MCF 10A (cell line): ENCODE measurements at regions not wholly inside any gene's neighbourhood (a gene's known extent, or its start where the extent isn't known, plus 50 kb on each side); places are given as distances from the start of the nearest gene placed in this dataset.
A peak's percentile ranks its signal among the peaks of the same experiment; 100 is the strongest.
"Not testable (repeated sequence)": the region's sequence is repeated elsewhere in the genome, so short reads cannot be mapped to it uniquely, and the experiment has no call there.

Experiments used
- BruUV-seq: library from RNA; stranded (reverse); fragments of 400-500 nt; replicated peaks from 2 replicates; lab custom pipeline; 2021; lab: Mats Ljungman, UMichigan
- CTCF ChIA-PET: fragments of 300-600 bp; sonication (Branson Sonifier 250); formaldehyde crosslinking; extraction: SDS; loops from one replicate; lab custom pipeline; 2021; ENCODE audit warnings: antibody characterized with exemption, inconsistent platforms; lab: Yijun Ruan, JAX
- POLR2A ChIA-PET: fragments of 300-600, 350-650 bp; sonication (Branson Sonifier 250); formaldehyde crosslinking; extraction: SDS; loops from one replicate; lab custom pipeline; 2020; ENCODE audit warnings: antibody characterized with exemption, inconsistent platforms; lab: Yijun Ruan, JAX
- DNase-seq: peaks from one replicate; pipeline ENCODE4 v3.0.0-alpha.2; 2018; ENCODE audit not compliant: unreplicated experiment
- H3K27ac Mint-ChIP-seq: one replicate; pipeline ENCODE4 v1.8.0; 2022; ENCODE audit warnings: mild to moderate bottlenecking, low read depth, mixed read lengths; ENCODE audit not compliant: unreplicated experiment
- H3K27me3 Mint-ChIP-seq: one replicate; pipeline ENCODE4 v1.8.0; 2022; ENCODE audit warnings: mixed read lengths; ENCODE audit not compliant: insufficient read depth, unreplicated experiment
- H3K36me3 Mint-ChIP-seq: one replicate; pipeline ENCODE4 v1.8.0; 2022; ENCODE audit warnings: mild to moderate bottlenecking, moderate library complexity, mixed read lengths; ENCODE audit not compliant: insufficient read depth, unreplicated experiment
- H3K4me1 Mint-ChIP-seq: one replicate; pipeline ENCODE4 v1.8.0; 2022; ENCODE audit warnings: mixed read lengths; ENCODE audit not compliant: insufficient read depth, unreplicated experiment
- H3K4me3 Mint-ChIP-seq: one replicate; pipeline ENCODE4 v1.8.0; 2022; ENCODE audit warnings: mild to moderate bottlenecking, moderate library complexity, mixed read lengths; ENCODE audit not compliant: unreplicated experiment
- H3K9me3 Mint-ChIP-seq: one replicate; pipeline ENCODE4 v1.8.0; 2022; ENCODE audit warnings: mixed read lengths; ENCODE audit not compliant: unreplicated experiment
- intact Hi-C: fragments of 100-400 bp; cut with micrococcal nuclease; formaldehyde crosslinking; loops from 2 replicates; pipeline ENCODE4 v1.14.1; 2022
- TF ChIP-seq, protein P1 (sequence below): fragments of 200-600 bp; IDR thresholded peaks from one replicate; pipeline ENCODE4 v1.8.0; 2022; ENCODE audit warnings: antibody characterized with exemption, mild to moderate bottlenecking; ENCODE audit not compliant: unreplicated experiment

DNA sequence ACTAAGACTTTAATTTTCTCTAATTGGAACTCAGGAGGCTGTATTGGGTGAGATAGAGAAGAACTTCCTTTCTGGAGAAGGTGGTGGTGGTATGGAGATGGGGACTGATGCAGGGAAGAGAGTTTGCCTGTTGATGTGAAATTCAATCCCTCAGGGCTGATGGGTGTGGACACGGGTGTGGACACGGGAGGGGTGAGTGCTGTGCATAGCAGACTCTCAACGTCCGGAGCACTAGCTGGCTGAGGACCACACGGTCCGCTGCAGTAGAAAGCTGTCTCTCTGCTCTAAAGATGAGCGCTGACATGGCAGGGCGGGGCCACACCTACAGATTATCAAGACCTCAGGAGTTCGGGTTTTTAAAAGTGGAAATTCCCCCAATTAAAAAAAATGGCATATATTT, 148.5 kb upstream of the PITRM1 start:
- no peak for DNase-seq
- Mint-ChIP-seq H3K9me3 (no peaks in the 10 kb centered on the region), H3K27me3 (no peaks in the 10 kb centered on the region), H3K4me1 (peaks cover 21% of the 10 kb centered on the region), H3K4me3 (no peak overlapping the region), H3K27ac (no peak overlapping the region), H3K36me3 (no peaks in the 10 kb centered on the region)
- intact Hi-C loops = no loop called here
- POLR2A ChIA-PET = no interaction called here
- TF ChIP-seq, protein P1, sequence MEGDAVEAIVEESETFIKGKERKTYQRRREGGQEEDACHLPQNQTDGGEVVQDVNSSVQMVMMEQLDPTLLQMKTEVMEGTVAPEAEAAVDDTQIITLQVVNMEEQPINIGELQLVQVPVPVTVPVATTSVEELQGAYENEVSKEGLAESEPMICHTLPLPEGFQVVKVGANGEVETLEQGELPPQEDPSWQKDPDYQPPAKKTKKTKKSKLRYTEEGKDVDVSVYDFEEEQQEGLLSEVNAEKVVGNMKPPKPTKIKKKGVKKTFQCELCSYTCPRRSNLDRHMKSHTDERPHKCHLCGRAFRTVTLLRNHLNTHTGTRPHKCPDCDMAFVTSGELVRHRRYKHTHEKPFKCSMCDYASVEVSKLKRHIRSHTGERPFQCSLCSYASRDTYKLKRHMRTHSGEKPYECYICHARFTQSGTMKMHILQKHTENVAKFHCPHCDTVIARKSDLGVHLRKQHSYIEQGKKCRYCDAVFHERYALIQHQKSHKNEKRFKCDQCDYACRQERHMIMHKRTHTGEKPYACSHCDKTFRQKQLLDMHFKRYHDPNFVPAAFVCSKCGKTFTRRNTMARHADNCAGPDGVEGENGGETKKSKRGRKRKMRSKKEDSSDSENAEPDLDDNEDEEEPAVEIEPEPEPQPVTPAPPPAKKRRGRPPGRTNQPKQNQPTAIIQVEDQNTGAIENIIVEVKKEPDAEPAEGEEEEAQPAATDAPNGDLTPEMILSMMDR = no peak
- CTCF ChIA-PET = no interaction called here
- BruUV-seq = no TSS peak

DNA sequence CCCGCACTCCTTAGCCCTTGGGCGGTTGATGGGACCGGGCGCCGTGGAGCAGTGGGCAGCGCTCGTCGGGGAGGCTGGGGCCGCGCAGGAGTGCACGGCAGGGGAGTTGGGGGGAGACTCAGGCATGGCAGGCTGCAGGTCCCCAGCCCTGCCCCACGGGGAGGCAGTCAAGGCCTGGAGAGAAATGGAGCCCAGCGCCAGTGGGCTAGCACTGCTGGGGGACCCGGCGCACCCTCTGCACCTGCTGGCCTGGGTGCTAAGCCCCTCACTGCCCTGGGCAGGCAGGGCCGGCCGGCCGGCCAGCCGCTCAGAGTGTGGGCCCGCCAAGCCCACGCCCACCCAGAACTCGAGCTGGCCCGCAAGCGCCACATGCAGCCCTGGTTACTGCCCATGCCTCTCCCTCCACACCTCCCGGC, 147.2 kb upstream of the PITRM1 start:
- intact Hi-C loops = no loop called here
- POLR2A ChIA-PET = no interaction called here
- no TSS peak for BruUV-seq
- CTCF ChIA-PET = no interaction called here
- no peak for DNase-seq
- no peak overlapping the region for H3K4me3 Mint-ChIP-seq
- H3K27me3 Mint-ChIP-seq = peaks cover 1% of the 10 kb centered on the region
- TF ChIP-seq, protein P1 = no peak
- peaks cover 21% of the 10 kb centered on the region for H3K4me1 Mint-ChIP-seq
- H3K27ac Mint-ChIP-seq = no peak overlapping the region
- H3K36me3 Mint-ChIP-seq = no peaks in the 10 kb centered on the region
- H3K9me3 Mint-ChIP-seq = no peaks in the 10 kb centered on the region

DNA sequence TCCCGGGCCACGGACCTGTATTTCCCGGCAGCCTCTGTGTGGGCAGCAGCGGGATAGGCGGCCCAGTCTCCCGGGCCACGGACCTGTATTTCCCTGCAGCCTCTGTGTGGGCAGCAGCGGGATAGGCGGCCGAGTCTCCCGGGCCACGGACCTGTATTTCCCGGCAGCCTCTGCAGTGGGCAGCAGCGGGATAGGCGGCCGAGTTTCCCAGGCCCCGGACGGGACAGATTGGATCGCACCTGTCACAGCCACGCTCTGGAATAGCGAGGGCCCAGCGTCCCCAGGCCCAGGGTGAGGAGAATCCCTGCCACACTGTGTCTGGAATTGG, 145.9 kb upstream of the PITRM1 start:
- H3K4me3 Mint-ChIP-seq, POLR2A ChIA-PET, DNase-seq, H3K4me1 Mint-ChIP-seq, H3K36me3 Mint-ChIP-seq, BruUV-seq, CTCF ChIA-PET, H3K27ac Mint-ChIP-seq, intact Hi-C loops, H3K9me3 Mint-ChIP-seq: not testable (repeated sequence)
- H3K27me3 Mint-ChIP-seq = peaks cover 15% of the 10 kb centered on the region

DNA sequence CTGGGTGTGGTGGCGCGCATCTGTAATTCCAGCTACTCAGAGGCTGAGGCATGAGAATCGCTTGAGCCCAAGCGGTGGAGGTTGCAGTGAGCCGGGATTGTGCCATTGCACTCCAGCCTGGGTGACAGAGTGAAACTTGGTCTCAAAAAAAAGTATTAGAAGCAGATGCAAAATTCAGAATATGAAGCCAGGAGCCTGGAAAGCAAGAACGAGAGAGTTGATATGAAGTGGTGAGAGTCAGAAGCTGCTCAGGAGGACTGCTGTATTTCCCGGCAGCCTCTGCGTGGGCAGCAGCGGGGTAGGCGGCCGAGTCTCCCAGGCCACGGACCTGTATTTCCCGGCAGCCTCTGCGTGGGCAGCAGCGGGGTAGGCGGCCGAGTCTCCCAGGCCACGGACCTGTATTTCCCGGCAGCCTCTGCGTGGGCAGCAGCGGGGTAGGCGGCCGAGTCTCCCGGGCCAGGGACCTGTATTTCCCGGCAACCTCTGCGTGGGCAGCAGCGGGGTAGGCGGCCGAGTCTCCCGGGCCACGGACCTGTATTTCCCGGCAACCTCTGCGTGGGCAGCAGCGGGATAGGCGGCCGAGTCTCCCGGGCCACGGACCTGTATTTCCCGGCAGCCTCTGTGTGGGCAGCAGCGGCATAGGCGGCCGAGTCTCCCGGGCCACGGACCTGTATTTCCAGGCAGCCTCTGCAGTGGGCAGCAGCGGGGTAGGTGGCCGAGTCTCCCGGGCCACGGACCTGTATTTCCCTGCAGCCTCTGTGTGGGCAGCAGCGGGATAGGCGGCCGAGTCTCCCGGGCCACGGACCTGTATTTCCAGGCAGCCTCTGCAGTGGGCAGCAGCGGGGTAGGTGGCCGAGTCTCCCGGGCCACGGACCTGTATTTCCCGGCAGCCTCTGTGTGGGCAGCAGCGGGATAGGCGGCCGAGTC, 145.2 kb upstream of the PITRM1 start:
- DNase-seq, POLR2A ChIA-PET, H3K36me3 Mint-ChIP-seq, H3K27ac Mint-ChIP-seq, H3K9me3 Mint-ChIP-seq, H3K4me3 Mint-ChIP-seq, BruUV-seq, intact Hi-C loops, H3K4me1 Mint-ChIP-seq: not testable (repeated sequence)
- peaks cover 18% of the 10 kb centered on the region for H3K27me3 Mint-ChIP-seq
- CTCF ChIA-PET = interaction anchor here (0.6 kb wide), 1 partner anchor 261 kb away, joined by 4 read pairs; no protein-coding TSS in a partner anchor

DNA sequence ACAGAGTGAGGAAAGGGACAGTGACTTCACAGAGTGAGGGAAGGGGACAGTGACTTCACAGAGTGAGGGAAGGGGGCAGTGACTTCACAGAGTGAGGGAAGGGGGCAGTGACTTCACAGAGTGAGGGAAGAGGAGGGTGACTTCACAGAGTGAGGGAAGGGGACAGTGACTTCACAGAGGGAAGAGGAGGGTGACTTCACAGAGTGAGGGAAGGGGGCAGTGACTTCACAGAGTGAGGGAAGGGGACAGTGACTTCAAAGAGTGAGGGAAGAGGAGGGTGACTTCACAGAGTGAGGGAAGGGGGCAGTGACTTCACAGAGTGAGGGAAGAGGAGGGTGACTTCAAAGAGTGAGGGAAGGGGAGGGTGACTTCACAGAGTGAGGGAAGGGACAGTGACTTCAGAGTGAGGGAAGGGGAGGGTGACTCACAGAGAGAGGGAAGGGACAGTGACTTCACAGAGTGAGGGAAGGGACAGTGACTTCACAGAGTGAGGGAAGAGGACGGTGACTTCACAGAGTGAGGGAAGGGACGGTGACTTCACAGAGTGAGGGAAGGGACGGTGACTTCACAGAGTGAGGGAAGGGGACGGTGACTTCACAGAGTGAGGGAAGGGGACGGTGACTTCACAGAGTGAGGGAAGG, 142.0 kb upstream of the PITRM1 start:
- POLR2A ChIA-PET, H3K9me3 Mint-ChIP-seq, BruUV-seq, intact Hi-C loops, H3K4me1 Mint-ChIP-seq, H3K4me3 Mint-ChIP-seq, H3K36me3 Mint-ChIP-seq, DNase-seq, CTCF ChIA-PET: not testable (repeated sequence)
- H3K27me3 Mint-ChIP-seq = peaks cover 18% of the 10 kb centered on the region
- H3K27ac Mint-ChIP-seq = peak overlapping the region; percentile 16

DNA sequence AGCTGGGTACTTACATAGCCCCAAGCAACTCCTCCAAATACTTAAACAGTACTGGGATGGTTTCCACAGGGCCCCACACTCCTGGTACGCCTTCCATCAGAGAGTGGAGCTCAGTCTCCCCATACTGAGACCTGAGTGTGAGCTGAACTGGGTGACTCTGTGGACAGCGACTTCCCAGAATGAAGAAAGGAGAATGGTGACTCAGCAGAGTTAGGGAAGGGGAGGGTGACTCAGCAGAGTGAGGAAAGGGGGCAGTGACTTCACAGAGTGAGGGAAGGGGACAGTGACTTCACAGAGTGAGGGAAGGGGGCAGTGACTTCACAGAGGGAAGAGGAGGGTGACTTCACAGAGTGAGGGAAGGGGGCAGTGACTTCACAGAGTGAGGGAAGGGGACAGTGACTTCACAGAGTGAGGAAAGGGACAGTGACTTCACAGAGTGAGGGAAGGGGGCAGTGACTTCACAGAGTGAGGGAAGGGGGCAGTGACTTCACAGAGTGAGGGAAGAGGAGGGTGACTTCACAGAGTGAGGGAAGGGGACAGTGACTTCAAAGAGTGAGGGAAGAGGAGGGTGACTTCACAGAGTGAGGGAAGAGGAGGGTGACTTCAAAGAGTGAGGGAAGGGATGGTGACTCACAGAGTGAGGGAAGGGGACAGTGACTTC, 141.3 kb upstream of the PITRM1 start:
- H3K4me3 Mint-ChIP-seq, H3K36me3 Mint-ChIP-seq, CTCF ChIA-PET, H3K4me1 Mint-ChIP-seq, H3K9me3 Mint-ChIP-seq, intact Hi-C loops, BruUV-seq: not testable (repeated sequence)
- Mint-ChIP-seq H3K27ac (peak overlapping the region; percentile 16), H3K27me3 (peaks cover 18% of the 10 kb centered on the region)
- POLR2A ChIA-PET = interaction anchor here (0.8 to 1.0 kb wide), 2 partner anchors 10 to 153 kb away, joined by 3 to 4 read pairs; no protein-coding TSS in a partner anchor
- DNase-seq = peak; percentile 59
